ENCODE measurements at regions not wholly inside any gene's neighbourhood (a gene's known extent, or its start where the extent isn't known, plus 50 kb on each side); places are given as distances from the start of the nearest gene placed in this dataset.

DNA sequence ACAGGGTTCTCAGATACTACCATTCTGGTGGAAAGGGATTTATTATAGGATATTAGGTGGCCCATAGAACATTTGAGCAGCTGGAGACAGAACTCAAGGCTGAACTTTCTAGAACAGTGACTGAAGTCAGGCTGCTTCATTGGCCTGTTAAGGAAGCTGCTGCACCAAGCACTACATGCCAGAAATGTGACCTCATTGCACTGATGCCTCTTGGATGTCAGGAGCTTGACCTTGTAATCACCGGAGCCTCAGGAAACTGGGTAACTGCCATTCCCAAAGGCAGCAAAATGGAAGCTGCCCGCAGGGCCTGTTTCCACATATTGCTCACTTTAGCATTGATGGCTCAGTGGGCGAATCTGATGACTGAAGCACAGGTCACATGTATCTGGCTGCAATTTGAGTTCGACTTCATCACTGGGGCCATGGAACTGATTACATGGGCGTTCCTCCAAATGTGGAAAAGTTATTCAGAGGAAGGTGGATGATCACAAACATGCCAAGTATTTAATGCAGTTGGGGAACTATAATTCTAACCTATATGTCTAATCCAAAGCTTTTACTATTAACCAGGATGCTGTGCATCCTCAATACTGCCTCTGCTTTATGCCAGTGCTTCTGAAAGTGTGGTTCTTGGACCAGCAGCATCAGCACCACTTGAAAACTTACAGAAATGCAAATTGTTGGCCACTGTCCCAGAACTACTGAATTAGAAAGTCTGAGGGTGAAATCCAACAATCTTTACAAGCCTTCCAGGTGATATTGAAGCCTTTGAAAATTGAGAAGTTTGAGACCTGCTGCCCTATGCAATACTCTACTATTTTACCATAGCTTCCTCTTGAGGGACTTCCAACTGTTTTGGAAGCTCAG is 337.2 kb upstream of the NAV3 start:
- Histone ChIP-seq H3K4me3 (ENCODE audit: low read depth, low read length) (no peak overlapping the region), H3K27me3 (ENCODE audit: control insufficient read depth, insufficient read depth, low read length) (no peaks in the 10 kb centered on the region), H3K36me3 (ENCODE audit: control insufficient read depth, insufficient read depth, low read length) (no peaks in the 10 kb centered on the region)
- POLR2A ChIA-PET: no interaction called here
- TF ChIP-seq, protein P1, sequence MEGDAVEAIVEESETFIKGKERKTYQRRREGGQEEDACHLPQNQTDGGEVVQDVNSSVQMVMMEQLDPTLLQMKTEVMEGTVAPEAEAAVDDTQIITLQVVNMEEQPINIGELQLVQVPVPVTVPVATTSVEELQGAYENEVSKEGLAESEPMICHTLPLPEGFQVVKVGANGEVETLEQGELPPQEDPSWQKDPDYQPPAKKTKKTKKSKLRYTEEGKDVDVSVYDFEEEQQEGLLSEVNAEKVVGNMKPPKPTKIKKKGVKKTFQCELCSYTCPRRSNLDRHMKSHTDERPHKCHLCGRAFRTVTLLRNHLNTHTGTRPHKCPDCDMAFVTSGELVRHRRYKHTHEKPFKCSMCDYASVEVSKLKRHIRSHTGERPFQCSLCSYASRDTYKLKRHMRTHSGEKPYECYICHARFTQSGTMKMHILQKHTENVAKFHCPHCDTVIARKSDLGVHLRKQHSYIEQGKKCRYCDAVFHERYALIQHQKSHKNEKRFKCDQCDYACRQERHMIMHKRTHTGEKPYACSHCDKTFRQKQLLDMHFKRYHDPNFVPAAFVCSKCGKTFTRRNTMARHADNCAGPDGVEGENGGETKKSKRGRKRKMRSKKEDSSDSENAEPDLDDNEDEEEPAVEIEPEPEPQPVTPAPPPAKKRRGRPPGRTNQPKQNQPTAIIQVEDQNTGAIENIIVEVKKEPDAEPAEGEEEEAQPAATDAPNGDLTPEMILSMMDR (IDR thresholded peaks at IDR 0.05; ENCODE audit: insufficient read depth, low read depth, low read length): no peak
- DNase-seq (ENCODE audit: low read depth): no peak
- CTCF ChIA-PET: interaction anchor here (0.6 kb wide), 1 partner anchor 69 kb away, joined by 3 read pairs; no protein-coding TSS in a partner anchor

DNA sequence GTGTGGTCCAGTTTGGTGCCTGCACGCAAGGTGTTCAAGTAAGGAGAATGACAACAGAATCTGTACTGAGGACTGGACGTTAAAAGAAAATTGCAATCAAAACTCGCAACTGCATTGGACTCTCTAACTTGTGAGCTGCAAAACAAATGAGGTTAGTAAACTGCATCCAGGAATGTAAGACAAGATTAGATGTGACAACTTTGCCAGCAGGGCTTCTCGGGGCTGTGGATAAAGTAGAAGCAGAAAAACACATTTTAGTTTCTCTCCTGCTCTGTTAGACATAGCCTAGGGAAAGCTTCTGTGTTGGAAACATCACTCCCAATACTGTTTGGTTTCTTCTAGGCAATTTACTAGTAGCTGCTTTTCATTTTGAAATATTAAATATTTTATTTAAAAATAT is 338.2 kb upstream of the NAV3 start:
- Histone ChIP-seq H3K4me3 (ENCODE audit: low read depth, low read length) (no peak overlapping the region), H3K27me3 (ENCODE audit: control insufficient read depth, insufficient read depth, low read length) (no peaks in the 10 kb centered on the region), H3K36me3 (ENCODE audit: control insufficient read depth, insufficient read depth, low read length) (no peaks in the 10 kb centered on the region)
- ChIA-PET CTCF (interaction anchor here (0.6 kb wide), 1 partner anchor 70 kb away, joined by 3 read pairs; no protein-coding TSS in a partner anchor), POLR2A (no interaction called here)
- no peak for DNase-seq (ENCODE audit: low read depth)
- TF ChIP-seq, protein P1 (IDR thresholded peaks at IDR 0.05; ENCODE audit: insufficient read depth, low read depth, low read length): no peak

DNA sequence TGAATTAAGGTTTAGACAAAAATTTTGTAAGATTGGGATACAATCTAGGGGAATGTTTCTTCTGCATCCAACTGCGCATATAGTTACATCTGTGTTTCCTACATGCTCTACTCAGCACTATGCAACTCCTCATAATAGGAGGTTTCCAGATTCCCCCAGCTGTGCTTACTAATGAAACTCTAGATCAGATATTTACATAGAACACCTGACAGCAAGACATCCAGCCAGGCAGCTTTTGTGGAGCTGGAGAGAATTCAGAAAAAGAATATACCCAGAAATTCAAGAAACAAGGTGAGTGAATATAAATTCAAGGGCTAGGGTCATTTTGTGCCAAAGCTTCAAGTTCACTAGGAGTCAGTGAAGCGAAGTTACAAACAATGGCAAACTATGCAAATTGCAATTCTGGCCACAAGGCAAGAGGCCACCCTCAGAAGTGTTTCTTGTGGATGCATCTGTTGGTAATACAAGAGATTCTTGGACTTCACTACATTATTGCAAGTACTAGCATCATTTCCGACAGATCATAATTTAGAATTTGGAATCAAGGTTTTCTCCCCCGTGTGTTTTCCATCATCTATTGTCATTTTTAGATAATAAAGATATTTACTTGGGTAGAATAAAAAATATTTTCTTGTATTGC is 341.2 kb upstream of the NAV3 start:
- Histone ChIP-seq H3K4me3 (ENCODE audit: low read depth, low read length) (no peak overlapping the region), H3K36me3 (ENCODE audit: control insufficient read depth, insufficient read depth, low read length) (no peaks in the 10 kb centered on the region), H3K27me3 (ENCODE audit: control insufficient read depth, insufficient read depth, low read length) (no peaks in the 10 kb centered on the region)
- DNase-seq (ENCODE audit: low read depth): no peak
- CTCF ChIA-PET: no interaction called here
- TF ChIP-seq, protein P1 (IDR thresholded peaks at IDR 0.05; ENCODE audit: insufficient read depth, low read depth, low read length): no peak
- POLR2A ChIA-PET: no interaction called here

DNA sequence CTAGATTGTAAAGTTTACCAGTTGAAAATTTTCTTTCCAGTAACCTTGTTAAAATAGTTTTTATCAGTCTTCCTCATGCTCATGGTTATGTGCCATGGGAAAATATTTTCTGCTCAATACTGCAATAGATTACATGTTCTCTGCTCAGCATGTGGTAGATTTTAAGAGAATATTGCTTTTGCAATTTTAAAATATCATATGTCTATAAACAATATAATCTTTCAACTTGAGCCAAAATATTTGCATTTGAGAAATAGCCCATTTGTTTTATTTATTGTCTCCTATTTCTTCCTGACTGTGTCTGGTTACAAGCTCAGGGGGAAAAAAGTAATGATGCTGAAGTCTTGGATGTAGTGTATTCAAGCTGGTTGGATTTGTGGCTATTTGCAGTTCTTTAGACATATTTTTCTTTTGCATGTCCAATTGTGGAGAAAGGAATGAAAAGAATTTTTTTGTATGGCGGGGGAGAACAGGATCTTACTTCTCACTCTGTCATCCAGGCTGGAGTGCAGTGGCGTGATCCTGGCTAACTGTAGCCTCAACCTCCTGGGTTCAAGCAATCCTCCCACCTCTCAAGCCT is 342.6 kb upstream of the NAV3 start:
- CTCF ChIA-PET: no interaction called here
- POLR2A ChIA-PET: no interaction called here
- DNase-seq (ENCODE audit: low read depth): peak; percentile 16
- TF ChIP-seq, protein P1 (IDR thresholded peaks at IDR 0.05; ENCODE audit: insufficient read depth, low read depth, low read length): no peak
- Histone ChIP-seq H3K4me3 (ENCODE audit: low read depth, low read length) (no peak overlapping the region), H3K27me3 (ENCODE audit: control insufficient read depth, insufficient read depth, low read length) (no peaks in the 10 kb centered on the region), H3K36me3 (ENCODE audit: control insufficient read depth, insufficient read depth, low read length) (no peaks in the 10 kb centered on the region)

DNA sequence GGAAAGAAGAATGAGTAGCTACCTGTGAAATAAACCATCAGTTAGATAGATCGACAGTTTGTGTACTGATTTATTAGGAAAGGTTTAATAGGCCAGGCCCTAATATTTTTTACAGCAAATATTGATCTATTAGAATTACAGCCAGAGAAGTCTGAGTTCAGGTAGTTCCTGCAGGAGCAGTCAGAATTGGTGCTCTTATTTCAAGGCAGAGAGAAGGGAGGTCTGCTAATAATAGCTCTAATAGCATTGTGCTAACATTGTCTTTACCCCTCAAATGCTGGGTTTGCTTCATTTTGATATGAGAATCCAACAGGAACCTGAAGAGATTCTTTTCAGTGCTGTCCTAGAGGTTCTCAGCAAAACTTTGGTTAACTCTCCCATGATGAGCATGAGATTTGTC is 343.8 kb upstream of the NAV3 start:
- no peak for DNase-seq (ENCODE audit: low read depth)
- Histone ChIP-seq H3K4me3 (ENCODE audit: low read depth, low read length) (no peak overlapping the region), H3K36me3 (ENCODE audit: control insufficient read depth, insufficient read depth, low read length) (no peaks in the 10 kb centered on the region), H3K27me3 (ENCODE audit: control insufficient read depth, insufficient read depth, low read length) (no peaks in the 10 kb centered on the region)
- ChIA-PET CTCF (interaction anchor here (1.2 kb wide), 1 partner anchor 198 kb away, joined by 3 read pairs; no protein-coding TSS in a partner anchor), POLR2A (no interaction called here)
- TF ChIP-seq, protein P1 (IDR thresholded peaks at IDR 0.05; ENCODE audit: insufficient read depth, low read depth, low read length): no peak
